IgD-negative memory B cell (primary cell): ENCODE measurements at regions not wholly inside any gene's neighbourhood (a gene's known extent, or its start where the extent isn't known, plus 50 kb on each side); places are given as distances from the start of the nearest gene placed in this dataset.
"Not testable (repeated sequence)": the region's sequence is repeated elsewhere in the genome, so short reads cannot be mapped to it uniquely, and the experiment has no call there.

Source experiments
- H3K27ac Mint-ChIP-seq, 3 donors: one replicate each; pipeline ENCODE4 v1.8.0; 2020 to 2022; ENCODE audit warnings: mild to moderate bottlenecking in 3 of 3, mixed read lengths in 3 of 3, moderate library complexity in 1 of 3
- H3K27me3 Mint-ChIP-seq: one replicate; pipeline ENCODE4 v1.8.0; 2021; ENCODE audit warnings: mixed read lengths
- H3K36me3 Mint-ChIP-seq: one replicate; pipeline ENCODE4 v1.8.0; 2020; ENCODE audit warnings: mild to moderate bottlenecking, mixed read lengths
- H3K4me1 Mint-ChIP-seq, 3 donors: one replicate each; pipeline ENCODE4 v1.8.0; 2020 to 2022; ENCODE audit warnings: mixed read lengths in 3 of 3, mild to moderate bottlenecking in 1 of 3
- H3K4me3 Mint-ChIP-seq, 4 donors: one replicate each; pipeline ENCODE4 v1.8.0; 2020 to 2022; ENCODE audit warnings: mild to moderate bottlenecking in 4 of 4, mixed read lengths in 4 of 4, moderate library complexity in 3 of 4
- H3K9me3 Mint-ChIP-seq, 3 donors: one replicate each; pipeline ENCODE4 v1.8.0; 2020 to 2021; ENCODE audit warnings: mixed read lengths in 3 of 3, mild to moderate bottlenecking in 1 of 3

DNA sequence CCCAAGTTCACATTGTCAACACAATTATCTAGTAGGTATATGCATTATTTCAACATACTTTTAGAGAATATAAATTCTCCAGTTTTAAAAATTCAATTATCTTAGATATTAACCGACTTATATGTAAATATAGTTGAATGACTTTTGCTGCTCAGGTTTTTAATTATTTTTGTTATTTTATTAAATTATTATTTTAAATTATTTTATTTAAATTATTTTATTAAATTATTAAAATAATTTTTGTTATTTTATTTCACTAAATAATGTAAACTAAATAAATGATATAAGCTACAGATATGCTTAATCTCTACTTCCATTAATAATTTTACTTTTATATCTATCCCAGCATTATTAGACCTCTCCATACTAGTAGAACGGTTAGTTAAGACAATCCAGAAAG is 544.3 kb upstream of the ARRDC3 start:
- Mint-ChIP-seq H3K9me3 (no peaks in the 10 kb centered on the region), H3K4me1 (no peaks in the 10 kb centered on the region), H3K4me3 (no peak overlapping the region), H3K27ac (no peak overlapping the region), H3K27me3 (no peaks in the 10 kb centered on the region), H3K36me3 (no peaks in the 10 kb centered on the region)

GRCh38 chr5:91925249-91925648 is 542.1 kb upstream of the ARRDC3 start:
- Mint-ChIP-seq H3K9me3 (no peaks in the 10 kb centered on the region), H3K4me3 (no peak overlapping the region), H3K27ac (no peak overlapping the region), H3K36me3 (no peaks in the 10 kb centered on the region), H3K27me3 (no peaks in the 10 kb centered on the region), H3K4me1 (no peaks in the 10 kb centered on the region)

- H3K4me3 Mint-ChIP-seq, H3K36me3 Mint-ChIP-seq, H3K4me1 Mint-ChIP-seq, H3K27ac Mint-ChIP-seq, H3K9me3 Mint-ChIP-seq, H3K27me3 Mint-ChIP-seq: not testable (repeated sequence)
Measured at GRCh38 chr5:91917037-91917814, 534.1 kb upstream of the ARRDC3 start.

DNA sequence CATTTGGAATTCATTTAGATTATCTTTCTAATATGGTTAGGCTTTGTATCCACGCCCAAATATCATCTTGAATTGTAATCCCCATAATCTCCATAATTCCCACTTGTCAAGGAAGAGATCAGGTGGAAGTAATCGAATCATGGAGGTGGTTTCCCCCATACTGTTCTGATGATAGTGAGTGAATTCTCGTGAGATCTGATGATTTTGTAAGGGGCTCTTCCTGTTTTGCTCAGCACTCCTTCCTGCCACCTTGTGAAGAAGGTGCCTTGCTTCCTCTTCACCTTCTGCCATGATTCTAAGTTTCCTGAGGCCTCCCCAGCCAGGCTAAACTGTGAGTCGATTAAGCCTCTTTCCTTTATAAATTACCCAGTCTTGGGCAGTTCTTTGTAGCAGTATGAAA is 527.5 kb upstream of the ARRDC3 start:
- H3K9me3 Mint-ChIP-seq = peaks cover 0 to 2% (median 2%) of the 10 kb centered on the region in 3 donors
- no peaks in the 10 kb centered on the region for H3K36me3 Mint-ChIP-seq
- no peaks in the 10 kb centered on the region for H3K4me1 Mint-ChIP-seq
- no peaks in the 10 kb centered on the region for H3K27me3 Mint-ChIP-seq
- no peak overlapping the region for H3K4me3 Mint-ChIP-seq
- H3K27ac Mint-ChIP-seq = no peak overlapping the region

GRCh38 chr5:91910247-91910646 is 527.1 kb upstream of the ARRDC3 start:
- H3K27ac Mint-ChIP-seq = no peak overlapping the region
- H3K4me1 Mint-ChIP-seq = no peaks in the 10 kb centered on the region
- no peaks in the 10 kb centered on the region for H3K27me3 Mint-ChIP-seq
- peaks cover 0 to 2% (median 2%) of the 10 kb centered on the region in 3 donors for H3K9me3 Mint-ChIP-seq
- no peaks in the 10 kb centered on the region for H3K36me3 Mint-ChIP-seq
- H3K4me3 Mint-ChIP-seq = no peak overlapping the region

- Mint-ChIP-seq H3K4me1 (no peaks in the 10 kb centered on the region), H3K9me3 (peaks cover 0 to 4% (median 2%) of the 10 kb centered on the region in 3 donors)
Measured at GRCh38 chr5:91906494-91906893, 523.4 kb upstream of the ARRDC3 start.

DNA sequence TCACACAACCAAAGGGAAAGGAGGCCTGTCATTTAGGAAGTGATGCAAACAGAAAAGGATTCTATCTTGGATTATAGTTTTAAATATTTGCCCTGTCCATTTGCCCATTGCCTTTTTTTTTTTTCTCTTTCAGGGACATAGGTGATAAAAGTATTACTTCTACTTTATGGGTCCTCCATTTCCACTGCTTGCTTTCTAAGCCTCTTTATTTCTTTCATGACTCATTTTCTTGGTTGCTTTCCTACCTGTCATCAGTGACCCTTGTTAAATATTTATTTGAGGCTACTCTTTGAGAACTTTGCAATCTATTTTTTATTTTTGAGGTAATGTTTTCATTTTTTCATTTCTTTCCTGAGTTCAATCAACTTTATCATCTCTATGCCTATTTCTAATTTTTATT is 522.9 kb upstream of the ARRDC3 start:
- Mint-ChIP-seq H3K27ac (no peak overlapping the region), H3K9me3 (peaks cover under 1 to 4% (median 2%) of the 10 kb centered on the region in 3 donors), H3K4me3 (no peak overlapping the region), H3K36me3 (no peaks in the 10 kb centered on the region), H3K27me3 (no peaks in the 10 kb centered on the region), H3K4me1 (no peaks in the 10 kb centered on the region)

More at GRCh38 chr5:91906494-91906893, 523.4 kb upstream of the ARRDC3 start:
- Mint-ChIP-seq H3K36me3 (no peaks in the 10 kb centered on the region), H3K4me3 (no peak overlapping the region), H3K27ac (no peak overlapping the region), H3K27me3 (no peaks in the 10 kb centered on the region)

GRCh38 chr5:91898898-91899297 is 515.8 kb upstream of the ARRDC3 start:
- H3K36me3 Mint-ChIP-seq = no peaks in the 10 kb centered on the region
- no peaks in the 10 kb centered on the region for H3K27me3 Mint-ChIP-seq
- H3K4me3 Mint-ChIP-seq = no peak overlapping the region
- no peaks in the 10 kb centered on the region for H3K4me1 Mint-ChIP-seq
- peaks cover 0 to 7% (median 4%) of the 10 kb centered on the region in 3 donors for H3K9me3 Mint-ChIP-seq
- no peak overlapping the region for H3K27ac Mint-ChIP-seq

- peaks cover 0 to 7% (median 4%) of the 10 kb centered on the region in 3 donors for H3K9me3 Mint-ChIP-seq
- no peaks in the 10 kb centered on the region for H3K36me3 Mint-ChIP-seq
- no peaks in the 10 kb centered on the region for H3K4me1 Mint-ChIP-seq
- H3K27ac Mint-ChIP-seq = no peak overlapping the region
- H3K4me3 Mint-ChIP-seq = no peak overlapping the region
- no peaks in the 10 kb centered on the region for H3K27me3 Mint-ChIP-seq
Measured at GRCh38 chr5:91898019-91898418, 514.9 kb upstream of the ARRDC3 start.

DNA sequence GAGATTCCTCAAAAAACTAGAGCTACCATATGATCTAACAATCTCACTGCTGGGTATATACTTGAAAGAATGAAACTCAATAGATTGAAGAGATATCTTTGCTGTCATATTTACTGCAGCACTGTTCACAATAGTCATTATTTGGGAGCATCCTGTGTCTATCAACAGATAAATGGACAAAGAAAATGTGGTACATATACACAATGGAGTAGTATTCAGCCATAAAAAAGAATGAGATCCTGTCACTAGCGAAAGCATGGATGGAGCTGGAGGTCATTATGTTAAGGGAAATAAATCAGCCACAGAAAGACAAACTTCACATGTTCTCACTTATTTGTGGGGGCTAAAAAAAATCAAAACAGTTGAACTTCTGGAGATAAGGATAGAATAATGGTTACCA is 505.7 kb upstream of the ARRDC3 start:
- Mint-ChIP-seq H3K4me3 (no peak overlapping the region), H3K9me3 (no peaks in the 10 kb centered on the region), H3K27me3 (no peaks in the 10 kb centered on the region), H3K36me3 (no peaks in the 10 kb centered on the region), H3K4me1 (no peaks in the 10 kb centered on the region), H3K27ac (no peak overlapping the region)

DNA sequence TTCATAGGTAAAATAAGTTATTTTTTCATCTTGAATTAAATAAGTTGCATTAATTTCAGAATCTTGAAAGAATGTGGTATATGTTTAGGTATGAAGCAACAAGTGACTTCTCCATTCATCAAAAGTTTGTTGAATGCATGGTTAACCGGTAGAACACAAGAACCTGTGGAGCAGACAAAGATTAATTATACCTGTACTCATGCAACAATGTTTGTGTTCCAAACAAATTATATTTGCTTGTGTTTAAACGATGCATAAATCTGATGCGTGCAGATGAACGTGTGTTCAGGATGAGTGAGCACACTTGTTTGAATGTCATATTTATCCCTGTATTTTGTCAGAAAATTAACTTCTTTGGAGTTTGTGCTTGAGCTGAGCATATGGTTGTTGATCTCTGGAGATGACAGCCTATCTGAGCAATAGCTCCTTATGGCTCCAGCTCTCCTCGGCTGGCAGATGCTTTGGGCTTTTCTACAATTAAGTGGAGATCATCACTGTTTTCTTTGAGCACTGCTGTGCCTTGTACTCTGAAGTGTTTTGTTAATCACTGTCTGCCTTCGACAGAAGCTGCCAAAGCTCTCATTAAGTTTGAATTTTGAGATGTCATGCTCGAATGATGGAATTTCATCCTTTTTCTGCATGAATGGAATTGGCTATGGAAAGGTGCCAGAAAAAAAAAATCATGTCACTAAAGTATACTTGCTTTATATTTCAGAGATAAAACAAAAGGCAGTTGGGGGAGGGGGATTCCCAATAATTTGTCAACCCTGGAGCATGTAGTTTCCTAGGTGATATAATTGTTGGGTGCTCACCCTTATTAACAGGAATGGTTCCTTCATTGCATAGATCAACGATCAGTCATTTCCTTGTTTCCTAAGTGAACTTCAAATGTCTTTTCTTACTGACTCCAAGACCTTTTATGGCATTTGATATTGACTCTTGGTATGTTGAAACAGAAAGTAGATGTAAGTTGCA is 502.5 kb upstream of the ARRDC3 start:
- Mint-ChIP-seq H3K4me3 (no peak overlapping the region), H3K4me1 (no peaks in the 10 kb centered on the region), H3K36me3 (no peaks in the 10 kb centered on the region), H3K9me3 (peaks cover 0 to 7% (median 0%) of the 10 kb centered on the region in 3 donors), H3K27me3 (no peaks in the 10 kb centered on the region), H3K27ac (no peak overlapping the region)

- Mint-ChIP-seq H3K4me3 (no peak overlapping the region), H3K27me3 (no peaks in the 10 kb centered on the region), H3K9me3 (peaks cover 0 to 10% (median 2%) of the 10 kb centered on the region in 3 donors), H3K27ac (no peak overlapping the region), H3K4me1 (no peaks in the 10 kb centered on the region), H3K36me3 (no peaks in the 10 kb centered on the region)
Measured at GRCh38 chr5:91884036-91884435, 500.9 kb upstream of the ARRDC3 start.

DNA sequence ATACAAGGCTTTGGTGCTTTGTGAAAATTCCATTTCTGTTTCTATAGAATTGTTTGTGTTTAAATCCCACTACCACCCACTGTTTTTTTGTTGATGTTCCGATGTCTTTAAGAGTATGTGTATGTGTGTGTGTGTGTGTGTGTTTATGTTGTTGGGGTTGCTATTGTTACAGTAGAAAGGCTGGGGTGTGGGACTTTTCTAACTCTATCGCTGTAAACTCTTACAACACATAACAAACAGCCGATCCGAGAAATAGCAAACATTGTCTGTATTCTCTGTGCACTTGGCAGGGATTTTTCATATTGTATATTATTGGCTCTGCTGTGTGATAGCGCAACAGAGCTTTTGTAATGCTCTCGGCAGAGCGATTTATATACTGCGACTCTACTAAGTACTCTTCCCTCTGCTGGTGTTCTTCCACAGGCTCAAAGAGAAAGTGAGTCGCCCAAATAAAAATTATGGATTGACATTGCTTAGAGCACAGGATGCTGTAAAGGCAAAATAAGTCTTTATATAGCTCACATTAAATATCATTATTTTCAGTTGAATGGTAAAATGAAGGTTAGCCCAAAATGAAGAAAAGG is 492.2 kb upstream of the ARRDC3 start:
- H3K4me3 Mint-ChIP-seq = no peak overlapping the region
- H3K9me3 Mint-ChIP-seq = peaks cover 0 to 5% (median 4%) of the 10 kb centered on the region in 3 donors

DNA sequence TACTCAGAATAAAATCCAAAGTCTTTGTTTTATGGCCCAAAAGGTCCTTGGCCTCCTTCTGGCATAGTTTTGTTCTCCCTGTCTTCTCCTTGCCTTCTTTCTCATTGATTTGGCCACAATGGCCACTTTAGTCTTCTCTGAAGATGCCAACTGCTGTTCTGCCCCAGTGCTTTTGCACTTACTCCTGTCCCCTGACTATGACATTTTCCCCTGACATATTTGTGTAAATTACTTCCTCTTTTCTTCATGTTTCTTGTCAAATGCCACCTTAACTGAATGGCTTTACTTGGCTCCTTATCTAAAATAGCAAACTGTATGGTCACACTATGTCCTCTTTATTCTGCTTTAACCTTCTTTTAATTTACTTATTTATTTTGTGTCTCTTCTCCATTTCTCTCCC is 484.7 kb upstream of the ARRDC3 start:
- Mint-ChIP-seq H3K27ac (no peak overlapping the region), H3K36me3 (no peaks in the 10 kb centered on the region), H3K27me3 (no peaks in the 10 kb centered on the region), H3K4me1 (no peaks in the 10 kb centered on the region), H3K4me3 (peak overlapping the region in 1 of 4 donors; percentile 59), H3K9me3 (peaks cover 2 to 12% (median 6%) of the 10 kb centered on the region in 3 donors)

More for the DNA sequence above, 492.2 kb upstream of the ARRDC3 start:
- Mint-ChIP-seq H3K27me3 (no peaks in the 10 kb centered on the region), H3K36me3 (peaks cover 3% of the 10 kb centered on the region), H3K27ac (no peak overlapping the region), H3K4me1 (no peaks in the 10 kb centered on the region)

DNA sequence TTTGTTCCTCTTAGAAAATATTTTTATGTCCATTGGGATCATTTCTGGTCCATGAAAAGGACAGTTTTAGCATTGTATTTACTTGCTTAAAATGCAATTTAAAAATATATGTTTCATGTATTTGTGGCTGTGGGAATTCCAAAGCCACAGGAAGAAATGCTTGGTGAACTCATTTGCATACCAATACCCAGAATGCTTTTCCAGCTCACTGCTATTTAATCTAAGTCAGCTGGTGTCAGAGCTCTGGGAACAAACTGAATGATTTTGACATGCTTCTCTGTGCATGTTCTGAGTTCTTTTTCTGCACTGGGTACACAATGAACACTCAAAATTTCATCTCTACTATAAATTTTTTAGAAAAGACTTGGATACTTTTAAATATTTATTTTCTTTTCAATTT is 482.8 kb upstream of the ARRDC3 start:
- H3K4me1 Mint-ChIP-seq = no peaks in the 10 kb centered on the region
- no peak overlapping the region for H3K4me3 Mint-ChIP-seq
- H3K9me3 Mint-ChIP-seq = peaks cover 5 to 17% (median 5%) of the 10 kb centered on the region in 3 donors
- H3K36me3 Mint-ChIP-seq = no peaks in the 10 kb centered on the region
- no peaks in the 10 kb centered on the region for H3K27me3 Mint-ChIP-seq
- H3K27ac Mint-ChIP-seq = no peak overlapping the region
